SK-N-MC (cell line): ENCODE measurements at regions not wholly inside any gene's neighbourhood (a gene's known extent, or its start where the extent isn't known, plus 50 kb on each side); places are given as distances from the start of the nearest gene placed in this dataset.

ENCODE experiments used
- EZH2 ChIP-seq: fragments of 200-600 bp; sonication (generic); IDR thresholded peaks from one replicate; pipeline ENCODE4 v1.6.1; 2017; ENCODE audit warnings: antibody characterized with exemption
- POLR2AphosphoS5 ChIP-seq: IDR thresholded peaks from 2 replicates; pipeline ENCODE4 v1.6.1; 2012; ENCODE audit warnings: mild to moderate bottlenecking, low read depth, low read length, borderline replicate concordance

- TF ChIP-seq POLR2AphosphoS5 (no peak), EZH2 (no peak)
These were observed 324.0 kb downstream of the TDRD3 start for GRCh38 chr13:60721063-60721462.
